ENCODE measurements at regions not wholly inside any gene's neighbourhood (a gene's known extent, or its start where the extent isn't known, plus 50 kb on each side); places are given as distances from the start of the nearest gene placed in this dataset.

- DNase-seq: no peak
These were observed 470.7 kb downstream of the SOX9 start for GRCh38 chr17:72591289-72592241.

GRCh38 chr17:72592242-72592966, 471.6 kb downstream of the SOX9 start:
- DNase-seq: no peak

GRCh38 chr17:72592967-72593325, 472.1 kb downstream of the SOX9 start:
- no peak for DNase-seq

- no peak for DNase-seq
These were observed 473.4 kb downstream of the SOX9 start for GRCh38 chr17:72594248-72594647.
